HUES64 (cell line): ENCODE measurements at regions not wholly inside any gene's neighbourhood (a gene's known extent, or its start where the extent isn't known, plus 50 kb on each side); places are given as distances from the start of the nearest gene placed in this dataset.

Source experiments
- H3K27ac ChIP-seq: 2 replicates; pipeline ENCODE4 v1.7.0; 2013; ENCODE audit warnings: low read depth, low read length, inconsistent platforms
- H3K27me3 ChIP-seq: 2 replicates; pipeline ENCODE4 v1.6.1; 2013; ENCODE audit warnings: mild to moderate bottlenecking, low read length; ENCODE audit not compliant: insufficient read depth
- H3K36me3 ChIP-seq: 2 replicates; pipeline ENCODE4 v1.6.1; 2013; ENCODE audit warnings: mild to moderate bottlenecking, low read length; ENCODE audit not compliant: insufficient read depth
- H3K4me1 ChIP-seq: 2 replicates; pipeline ENCODE4 v1.6.1; 2013; ENCODE audit warnings: mild to moderate bottlenecking, low read length, moderate library complexity; ENCODE audit not compliant: insufficient read depth
- H3K4me3 ChIP-seq: 2 replicates; pipeline ENCODE4 v1.5.1; 2013; ENCODE audit warnings: mild to moderate bottlenecking, low read length, moderate library complexity
- H3K9ac ChIP-seq: 2 replicates; pipeline ENCODE4 v1.6.1; 2013; ENCODE audit warnings: mild to moderate bottlenecking, low read depth, low read length
- H3K9me3 ChIP-seq: 2 replicates; pipeline ENCODE4 v1.6.1; 2013; ENCODE audit warnings: low read depth, low read length; ENCODE audit not compliant: insufficient read depth
- WGBS: fragments of 150-250, 120-280 bp; methylation state at CpG from one replicate; pipeline ENCODE4 v1.1.7; 2013; ENCODE audit warnings: missing lambda C conversion rate; 5-methylcytosine and 5-hydroxymethylcytosine counted together

DNA sequence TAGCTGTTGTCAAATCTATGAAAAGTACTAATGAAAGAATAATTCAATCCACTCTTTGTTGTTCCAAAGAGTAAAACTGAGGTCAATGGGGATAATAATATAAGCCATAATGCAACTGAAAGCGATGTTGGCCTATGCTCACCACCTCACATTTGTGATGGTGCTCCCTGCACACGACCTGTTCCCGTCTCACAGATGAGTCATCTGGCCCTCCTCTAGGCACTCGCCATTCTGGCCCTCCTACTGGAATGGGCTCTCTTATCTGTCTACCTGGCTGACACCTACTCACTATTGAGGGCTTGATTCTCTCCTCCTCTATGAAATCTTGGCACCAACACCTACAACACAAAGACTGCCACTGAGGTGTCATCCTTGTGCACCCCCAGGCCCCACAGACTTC lies 585.9 kb upstream of the ID2 start:
- H3K27ac ChIP-seq: no peak overlapping the region
- H3K36me3 ChIP-seq: no peaks in the 10 kb centered on the region
- 91% methylated on average over 4 of the region's 4 CpGs for WGBS
- no peaks in the 10 kb centered on the region for H3K9me3 ChIP-seq
- H3K4me3 ChIP-seq: no peak overlapping the region
- no peaks in the 10 kb centered on the region for H3K27me3 ChIP-seq
- H3K4me1 ChIP-seq: no peaks in the 10 kb centered on the region
- no peak overlapping the region for H3K9ac ChIP-seq

- Histone ChIP-seq H3K9ac (no peak overlapping the region), H3K27me3 (no peaks in the 10 kb centered on the region), H3K4me1 (no peaks in the 10 kb centered on the region), H3K9me3 (no peaks in the 10 kb centered on the region), H3K36me3 (no peaks in the 10 kb centered on the region), H3K4me3 (no peak overlapping the region), H3K27ac (no peak overlapping the region)
- no CpG with 5 or more reads among the region's 1 CpG for WGBS
Observed at GRCh38 chr2:8096484-8096883, 585.4 kb upstream of the ID2 start.

DNA sequence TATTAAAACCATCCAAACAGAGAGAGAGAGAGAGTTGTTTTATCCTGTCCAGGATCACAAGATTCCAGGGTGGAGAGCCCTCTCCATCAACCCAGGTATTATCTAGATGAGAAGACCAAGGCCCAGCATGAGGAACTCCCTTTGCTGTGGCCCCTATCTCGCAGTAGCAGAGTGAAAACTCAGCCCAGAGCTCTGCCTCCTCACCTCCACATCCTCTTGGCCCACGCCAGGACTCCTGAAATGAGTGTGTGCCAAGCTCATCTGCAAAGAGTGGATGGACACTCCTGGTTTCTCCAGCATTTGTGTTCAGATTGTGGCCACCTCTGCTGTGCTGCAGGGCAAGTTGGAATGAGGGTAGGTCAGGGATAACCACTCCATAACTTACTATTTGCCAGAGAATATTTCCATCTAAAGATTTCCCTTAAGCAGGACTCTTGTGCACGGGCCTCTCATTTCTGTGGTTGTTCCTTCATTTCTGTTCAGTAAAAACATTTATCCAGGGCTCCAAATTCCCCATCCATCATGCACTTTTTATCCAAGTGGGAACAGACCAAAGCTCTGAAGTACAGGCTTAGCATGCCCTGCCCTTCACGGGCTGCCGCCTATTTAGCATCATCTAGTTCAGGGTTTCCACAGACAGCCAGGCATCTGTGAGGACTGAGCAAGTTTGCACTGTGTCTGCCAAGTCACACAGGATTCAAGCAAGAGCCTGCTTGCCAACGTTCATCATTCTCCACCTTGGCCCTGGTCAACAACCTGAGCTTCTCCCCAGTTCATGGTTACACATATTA lies 583.2 kb upstream of the ID2 start:
- Histone ChIP-seq H3K27ac (no peak overlapping the region), H3K9me3 (no peaks in the 10 kb centered on the region), H3K36me3 (no peaks in the 10 kb centered on the region), H3K9ac (no peak overlapping the region), H3K4me3 (no peak overlapping the region), H3K27me3 (no peaks in the 10 kb centered on the region), H3K4me1 (no peaks in the 10 kb centered on the region)
- 93% methylated on average over 6 of the region's 6 CpGs for WGBS

- H3K27me3 ChIP-seq: no peaks in the 10 kb centered on the region
- no peaks in the 10 kb centered on the region for H3K9me3 ChIP-seq
- H3K4me3 ChIP-seq: no peak overlapping the region
- H3K36me3 ChIP-seq: no peaks in the 10 kb centered on the region
- H3K4me1 ChIP-seq: no peaks in the 10 kb centered on the region
- 93% methylated on average over 4 of the region's 4 CpGs for WGBS
- no peak overlapping the region for H3K27ac ChIP-seq
- H3K9ac ChIP-seq: no peak overlapping the region
Observed at GRCh38 chr2:8099267-8099582, 582.6 kb upstream of the ID2 start.

- WGBS: 97% methylated on average over 2 of the region's 2 CpGs
- Histone ChIP-seq H3K9ac (no peak overlapping the region), H3K9me3 (no peaks in the 10 kb centered on the region), H3K27me3 (no peaks in the 10 kb centered on the region), H3K36me3 (no peaks in the 10 kb centered on the region), H3K4me3 (no peak overlapping the region), H3K27ac (no peak overlapping the region), H3K4me1 (no peaks in the 10 kb centered on the region)
Observed at GRCh38 chr2:8101614-8102277, 580.1 kb upstream of the ID2 start.

DNA sequence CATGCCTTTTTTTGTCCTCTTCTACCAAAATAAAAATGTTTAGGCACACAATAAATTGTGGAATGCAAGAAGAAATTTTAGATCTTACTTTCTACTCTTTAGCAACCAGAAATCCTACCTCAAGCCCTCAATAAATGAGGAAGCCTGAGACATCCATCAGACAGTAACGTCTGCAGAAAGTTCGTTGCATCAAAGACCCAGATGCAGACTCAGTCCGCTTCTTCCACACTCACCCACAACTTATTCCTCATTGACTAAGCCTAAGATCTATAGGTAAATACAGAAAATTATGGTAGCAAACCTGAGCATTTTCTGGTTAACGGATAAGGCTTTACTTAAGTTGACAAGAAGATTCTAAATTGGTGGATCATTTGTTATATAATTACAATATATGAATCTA lies 579.4 kb upstream of the ID2 start:
- Histone ChIP-seq H3K36me3 (no peaks in the 10 kb centered on the region), H3K9me3 (no peaks in the 10 kb centered on the region), H3K27me3 (no peaks in the 10 kb centered on the region), H3K4me3 (no peak overlapping the region), H3K9ac (no peak overlapping the region), H3K4me1 (no peaks in the 10 kb centered on the region), H3K27ac (no peak overlapping the region)
- WGBS: 98% methylated on average over 3 of the region's 4 CpGs

GRCh38 chr2:8103085-8103708 lies 578.7 kb upstream of the ID2 start:
- H3K27ac ChIP-seq: no peak overlapping the region
- H3K27me3 ChIP-seq: no peaks in the 10 kb centered on the region
- WGBS: 98% methylated on average over 6 of the region's 6 CpGs
- no peak overlapping the region for H3K9ac ChIP-seq
- no peaks in the 10 kb centered on the region for H3K9me3 ChIP-seq
- no peak overlapping the region for H3K4me3 ChIP-seq
- no peaks in the 10 kb centered on the region for H3K36me3 ChIP-seq
- H3K4me1 ChIP-seq: no peaks in the 10 kb centered on the region

DNA sequence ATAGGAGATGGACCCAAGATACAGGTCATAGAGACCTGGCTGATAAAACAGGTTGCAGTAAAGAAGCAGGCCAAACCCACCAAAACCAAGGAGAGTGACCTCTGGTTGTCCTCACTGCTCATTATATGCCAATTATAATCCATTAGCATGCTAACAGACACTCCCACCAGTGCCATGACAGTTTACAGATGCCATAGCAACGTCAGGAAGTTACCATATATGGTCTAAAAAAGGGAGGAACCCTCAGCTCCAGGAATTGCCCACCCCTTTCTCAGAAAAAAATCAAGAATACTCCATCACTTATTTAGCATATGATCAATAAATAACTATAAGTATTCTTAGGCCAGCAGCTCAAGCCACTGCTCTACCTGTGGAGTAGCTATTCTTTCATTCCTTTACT lies 574.7 kb upstream of the ID2 start:
- no peak overlapping the region for H3K4me3 ChIP-seq
- WGBS: 91% methylated on average over 1 of the region's 1 CpG
- H3K27ac ChIP-seq: no peak overlapping the region
- H3K9me3 ChIP-seq: peaks cover 4% of the 10 kb centered on the region; the same call in 1 of the 2 replicates
- no peaks in the 10 kb centered on the region for H3K36me3 ChIP-seq
- no peak overlapping the region for H3K9ac ChIP-seq
- no peaks in the 10 kb centered on the region for H3K4me1 ChIP-seq
- H3K27me3 ChIP-seq: no peaks in the 10 kb centered on the region

DNA sequence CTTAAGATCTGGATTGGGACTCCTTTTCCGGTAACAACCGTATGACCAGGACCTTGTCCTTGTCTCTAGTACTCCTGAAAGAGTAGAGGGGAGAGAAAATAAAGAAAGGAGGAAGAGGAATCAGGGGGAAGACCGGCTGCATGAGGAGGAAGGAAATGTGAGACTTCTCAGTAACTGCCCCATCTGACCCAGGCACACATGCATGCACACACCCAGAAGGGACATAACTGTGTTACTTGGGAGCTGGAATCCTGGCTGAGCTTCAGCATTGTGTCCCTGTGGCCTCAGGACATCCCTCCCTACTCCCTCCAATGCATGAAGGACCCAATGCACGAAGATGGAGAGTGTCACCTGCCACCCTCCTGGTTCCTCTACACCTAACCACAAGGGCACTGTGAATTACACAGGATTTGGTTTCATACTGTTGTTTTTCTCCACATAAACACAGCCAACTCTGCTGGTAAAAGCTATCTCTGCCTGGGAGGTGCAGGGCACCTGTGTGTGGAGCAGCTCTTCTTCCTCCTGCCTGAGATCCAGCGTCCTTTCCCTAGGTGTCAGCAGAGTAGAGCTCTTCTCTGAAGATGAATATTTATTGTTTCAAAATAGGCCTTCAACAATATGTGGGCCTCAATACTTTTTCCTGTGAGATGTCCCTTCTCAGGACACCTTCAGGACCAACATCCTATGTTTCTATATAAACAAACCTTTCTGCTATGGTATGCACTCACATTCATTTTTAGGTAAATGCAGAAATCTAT lies 574.1 kb upstream of the ID2 start:
- Histone ChIP-seq H3K9ac (no peak overlapping the region), H3K4me1 (no peaks in the 10 kb centered on the region), H3K9me3 (peaks cover 4% of the 10 kb centered on the region; the same call in 1 of the 2 replicates), H3K4me3 (no peak overlapping the region), H3K27me3 (no peaks in the 10 kb centered on the region), H3K27ac (no peak overlapping the region), H3K36me3 (no peaks in the 10 kb centered on the region)
- 93% methylated on average over 4 of the region's 5 CpGs for WGBS

GRCh38 chr2:8110716-8111115 lies 571.1 kb upstream of the ID2 start:
- no peaks in the 10 kb centered on the region for H3K4me1 ChIP-seq
- H3K9me3 ChIP-seq: peaks cover 4% of the 10 kb centered on the region; the same call in 1 of the 2 replicates
- no peaks in the 10 kb centered on the region for H3K27me3 ChIP-seq
- H3K36me3 ChIP-seq: no peaks in the 10 kb centered on the region
- H3K27ac ChIP-seq: no peak overlapping the region
- H3K4me3 ChIP-seq: no peak overlapping the region
- WGBS: 94% methylated on average over 2 of the region's 2 CpGs
- H3K9ac ChIP-seq: no peak overlapping the region

- Histone ChIP-seq H3K36me3 (no peaks in the 10 kb centered on the region), H3K27ac (no peak overlapping the region), H3K4me1 (no peaks in the 10 kb centered on the region), H3K9me3 (peaks cover 4% of the 10 kb centered on the region; the same call in 1 of the 2 replicates), H3K9ac (no peak overlapping the region), H3K4me3 (no peak overlapping the region), H3K27me3 (no peaks in the 10 kb centered on the region)
- 95% methylated on average over 1 of the region's 1 CpG for WGBS
Observed at GRCh38 chr2:8111193-8111592, 570.7 kb upstream of the ID2 start.
